ENCODE measurements at regions not wholly inside any gene's neighbourhood (a gene's known extent, or its start where the extent isn't known, plus 50 kb on each side); places are given as distances from the start of the nearest gene placed in this dataset.
A peak's percentile ranks its signal among the peaks of the same experiment; 100 is the strongest.

DNA sequence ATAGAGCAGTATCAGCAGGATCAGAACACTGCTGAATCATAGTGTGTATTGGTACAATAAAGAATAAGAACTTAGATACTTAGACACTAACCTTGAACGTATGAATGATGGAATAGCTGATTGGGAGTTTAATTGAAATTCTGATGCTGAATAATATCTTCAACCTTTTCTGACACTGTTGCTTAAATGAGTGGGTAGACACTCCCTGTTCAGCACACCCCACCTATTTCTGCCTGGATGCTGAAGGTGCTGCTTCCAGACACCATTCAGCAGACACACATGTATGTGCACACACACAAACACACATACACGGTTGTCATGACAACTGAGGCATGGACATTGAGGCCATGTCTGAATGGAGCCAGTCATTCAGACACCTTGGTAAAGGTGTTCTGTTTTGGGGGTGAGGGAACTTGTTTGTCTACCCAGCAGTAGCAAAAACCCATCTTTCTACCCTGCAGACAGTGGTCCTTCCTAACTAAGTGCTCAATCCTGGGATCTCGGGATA, 54.3 kb downstream of the TMEM215 start:
- no peaks in the 10 kb centered on the region for H3K4me1 ChIP-seq (ENCODE audit: control insufficient read depth, insufficient read depth, low read length, poor library complexity, severe bottlenecking)
- H3K27me3 ChIP-seq (ENCODE audit: control insufficient read depth, insufficient read depth, low read length) = no peaks in the 10 kb centered on the region
- no peak for DNase-seq
- no peak overlapping the region for H3K27ac ChIP-seq (ENCODE audit: insufficient read depth, low read length, poor library complexity, severe bottlenecking)
- no peak overlapping the region for H3K4me3 Mint-ChIP-seq
- no peaks in the 10 kb centered on the region for H3K4me1 Mint-ChIP-seq
- H3K27me3 Mint-ChIP-seq = peaks cover 4% of the 10 kb centered on the region
- H3K9me3 ChIP-seq (ENCODE audit: control insufficient read depth in 2 of 2, low read length in 2 of 2) = no peaks in the 10 kb centered on the region
- no peaks in the 10 kb centered on the region for H3K36me3 Mint-ChIP-seq
- H3K36me3 ChIP-seq (ENCODE audit: control insufficient read depth, insufficient read depth, low read length) = no peaks in the 10 kb centered on the region
- no peak overlapping the region for H3K4me3 ChIP-seq (ENCODE audit: low read depth, low read length)
- H3K27ac Mint-ChIP-seq = no peak overlapping the region
- ATAC-seq (ENCODE audit: low read depth in 2 of 2) = no peak
- H3K9me3 Mint-ChIP-seq = peaks cover 0 to 1% (median 0%) of the 10 kb centered on the region in 7 donors

GRCh38 chr9:32839013-32839885, 55.9 kb downstream of the TMEM215 start:
- Mint-ChIP-seq H3K9me3 (peaks cover 0 to 1% (median 0%) of the 10 kb centered on the region in 7 donors), H3K4me3 (no peak overlapping the region)
- ATAC-seq (ENCODE audit: low read depth in 2 of 2) = no peak

DNA sequence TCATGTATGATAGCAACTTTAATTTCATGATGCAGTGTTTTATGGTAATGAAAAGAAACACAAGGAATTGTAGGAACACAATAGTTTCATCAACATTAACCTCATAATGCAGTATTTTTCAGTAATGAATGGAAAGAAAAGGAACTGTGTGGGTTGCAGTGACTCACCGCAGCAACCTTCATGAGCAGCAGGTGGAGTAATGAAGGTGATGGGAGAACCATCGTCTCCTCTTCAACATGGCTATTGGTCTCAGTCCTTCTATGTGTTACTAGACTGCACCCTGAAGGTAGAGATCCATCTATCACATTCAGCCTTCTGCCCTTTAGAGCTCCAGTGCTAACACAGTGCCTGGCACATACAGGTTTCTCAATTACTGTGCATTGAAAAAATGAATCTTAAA, 58.0 kb downstream of the TMEM215 start:
- Mint-ChIP-seq H3K4me1 (no peaks in the 10 kb centered on the region), H3K27me3 (peaks cover 4% of the 10 kb centered on the region), H3K36me3 (no peaks in the 10 kb centered on the region), H3K4me3 (no peak overlapping the region), H3K9me3 (peaks cover 0 to 2% (median 0%) of the 10 kb centered on the region in 7 donors), H3K27ac (no peak overlapping the region)
- no peak for DNase-seq
- Histone ChIP-seq H3K9me3 (ENCODE audit: control insufficient read depth in 2 of 2, low read length in 2 of 2) (no peaks in the 10 kb centered on the region), H3K27ac (ENCODE audit: insufficient read depth, low read length, poor library complexity, severe bottlenecking) (no peak overlapping the region), H3K4me3 (ENCODE audit: low read depth, low read length) (no peak overlapping the region), H3K4me1 (ENCODE audit: control insufficient read depth, insufficient read depth, low read length, poor library complexity, severe bottlenecking) (no peaks in the 10 kb centered on the region), H3K27me3 (ENCODE audit: control insufficient read depth, insufficient read depth, low read length) (peaks cover 6% of the 10 kb centered on the region), H3K36me3 (ENCODE audit: control insufficient read depth, insufficient read depth, low read length) (no peaks in the 10 kb centered on the region)
- ATAC-seq (ENCODE audit: low read depth in 2 of 2) = no peak

More at GRCh38 chr9:32839013-32839885, 55.9 kb downstream of the TMEM215 start:
- Histone ChIP-seq H3K27ac (ENCODE audit: insufficient read depth, low read length, poor library complexity, severe bottlenecking) (no peak overlapping the region), H3K36me3 (ENCODE audit: control insufficient read depth, insufficient read depth, low read length) (no peaks in the 10 kb centered on the region), H3K9me3 (ENCODE audit: control insufficient read depth in 2 of 2, low read length in 2 of 2) (no peaks in the 10 kb centered on the region), H3K4me3 (ENCODE audit: low read depth, low read length) (no peak overlapping the region), H3K4me1 (ENCODE audit: control insufficient read depth, insufficient read depth, low read length, poor library complexity, severe bottlenecking) (no peaks in the 10 kb centered on the region), H3K27me3 (ENCODE audit: control insufficient read depth, insufficient read depth, low read length) (no peaks in the 10 kb centered on the region)
- Mint-ChIP-seq H3K27ac (peak overlapping the region in 1 of 3 donors; percentile 65), H3K27me3 (peaks cover 4% of the 10 kb centered on the region), H3K4me1 (no peaks in the 10 kb centered on the region), H3K36me3 (no peaks in the 10 kb centered on the region)
- no peak for DNase-seq

DNA sequence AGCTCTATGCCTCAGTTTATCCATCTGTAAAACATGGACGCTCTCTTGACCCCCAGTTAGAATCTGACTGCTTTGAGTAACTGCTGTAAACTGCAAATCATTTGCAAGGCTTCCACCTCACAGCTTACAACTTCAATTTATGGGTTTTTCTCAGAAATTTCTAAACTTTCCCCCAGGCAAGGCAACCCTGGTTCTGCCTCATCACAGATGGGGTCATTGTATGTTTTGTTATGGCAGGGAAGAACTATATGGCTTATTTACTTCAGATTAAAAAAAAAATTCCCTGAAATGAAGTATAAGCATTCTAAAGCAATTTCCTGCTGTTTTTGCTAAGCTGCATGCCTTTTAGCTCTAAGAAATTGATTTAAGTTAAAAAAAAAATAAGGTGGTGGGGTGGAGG, 60.0 kb downstream of the TMEM215 start:
- no peak overlapping the region for H3K4me3 Mint-ChIP-seq
- DNase-seq = no peak
- Histone ChIP-seq H3K36me3 (ENCODE audit: control insufficient read depth, insufficient read depth, low read length) (no peaks in the 10 kb centered on the region), H3K9me3 (ENCODE audit: control insufficient read depth in 2 of 2, low read length in 2 of 2) (no peaks in the 10 kb centered on the region), H3K27ac (ENCODE audit: insufficient read depth, low read length, poor library complexity, severe bottlenecking) (no peak overlapping the region), H3K4me1 (ENCODE audit: control insufficient read depth, insufficient read depth, low read length, poor library complexity, severe bottlenecking) (no peaks in the 10 kb centered on the region), H3K4me3 (ENCODE audit: low read depth, low read length) (no peak overlapping the region), H3K27me3 (ENCODE audit: control insufficient read depth, insufficient read depth, low read length) (peaks cover 6% of the 10 kb centered on the region)
- H3K27ac Mint-ChIP-seq = no peak overlapping the region
- peaks cover 0 to 3% (median 0%) of the 10 kb centered on the region in 7 donors for H3K9me3 Mint-ChIP-seq
- peaks cover 5% of the 10 kb centered on the region for H3K27me3 Mint-ChIP-seq
- H3K36me3 Mint-ChIP-seq = no peaks in the 10 kb centered on the region
- no peak for ATAC-seq (ENCODE audit: low read depth in 2 of 2)
- H3K4me1 Mint-ChIP-seq = no peaks in the 10 kb centered on the region

- ATAC-seq (ENCODE audit: low read depth in 2 of 2) (no peak), DNase-seq (no peak)
- peaks cover 9% of the 10 kb centered on the region for H3K27me3 Mint-ChIP-seq
- H3K4me1 ChIP-seq (ENCODE audit: control insufficient read depth, insufficient read depth, low read length, poor library complexity, severe bottlenecking) = no peaks in the 10 kb centered on the region
- no peaks in the 10 kb centered on the region for H3K4me1 Mint-ChIP-seq
- no peaks in the 10 kb centered on the region for H3K36me3 Mint-ChIP-seq
- H3K27ac ChIP-seq (ENCODE audit: insufficient read depth, low read length, poor library complexity, severe bottlenecking) = no peak overlapping the region
- no peak overlapping the region for H3K4me3 ChIP-seq (ENCODE audit: low read depth, low read length)
- no peak overlapping the region for H3K27ac Mint-ChIP-seq
- no peaks in the 10 kb centered on the region for H3K36me3 ChIP-seq (ENCODE audit: control insufficient read depth, insufficient read depth, low read length)
- H3K27me3 ChIP-seq (ENCODE audit: control insufficient read depth, insufficient read depth, low read length) = peaks cover 6% of the 10 kb centered on the region
- peaks cover 0 to 3% (median 0%) of the 10 kb centered on the region in 7 donors for H3K9me3 Mint-ChIP-seq
- no peak overlapping the region for H3K4me3 Mint-ChIP-seq
- no peaks in the 10 kb centered on the region for H3K9me3 ChIP-seq (ENCODE audit: control insufficient read depth in 2 of 2, low read length in 2 of 2)
Measured at GRCh38 chr9:32844259-32844658, 60.9 kb downstream of the TMEM215 start.

DNA sequence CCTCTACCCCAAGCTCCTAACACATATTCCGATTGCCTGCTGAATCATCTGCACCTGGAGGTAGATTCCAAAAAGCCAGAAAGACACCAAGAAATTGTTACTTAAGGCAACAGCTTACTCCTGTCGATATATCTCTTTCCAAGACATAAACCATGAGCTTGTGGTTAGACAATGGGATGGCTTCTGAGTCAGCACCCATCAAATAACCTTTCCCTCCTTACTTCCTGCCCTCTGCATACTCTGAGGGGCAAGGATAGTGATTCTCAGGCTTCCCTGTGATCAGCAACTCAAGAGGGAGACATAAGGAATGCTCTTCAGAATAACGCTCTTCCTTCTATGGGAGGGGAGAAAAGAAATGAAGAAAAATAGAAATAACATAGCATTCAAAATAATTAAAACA, 70.9 kb downstream of the TMEM215 start:
- H3K27me3 ChIP-seq (ENCODE audit: control insufficient read depth, insufficient read depth, low read length) = no peaks in the 10 kb centered on the region
- no peaks in the 10 kb centered on the region for H3K9me3 ChIP-seq (ENCODE audit: control insufficient read depth in 2 of 2, low read length in 2 of 2)
- Mint-ChIP-seq H3K9me3 (no peaks in the 10 kb centered on the region), H3K27ac (no peak overlapping the region), H3K4me1 (no peaks in the 10 kb centered on the region), H3K36me3 (no peaks in the 10 kb centered on the region), H3K27me3 (peaks cover 5% of the 10 kb centered on the region), H3K4me3 (no peak overlapping the region)
- H3K4me1 ChIP-seq (ENCODE audit: control insufficient read depth, insufficient read depth, low read length, poor library complexity, severe bottlenecking) = no peaks in the 10 kb centered on the region
- H3K4me3 ChIP-seq (ENCODE audit: low read depth, low read length) = no peak overlapping the region
- ATAC-seq (ENCODE audit: low read depth in 2 of 2) = no peak
- H3K27ac ChIP-seq (ENCODE audit: insufficient read depth, low read length, poor library complexity, severe bottlenecking) = no peak overlapping the region
- no peak for DNase-seq
- H3K36me3 ChIP-seq (ENCODE audit: control insufficient read depth, insufficient read depth, low read length) = no peaks in the 10 kb centered on the region

DNA sequence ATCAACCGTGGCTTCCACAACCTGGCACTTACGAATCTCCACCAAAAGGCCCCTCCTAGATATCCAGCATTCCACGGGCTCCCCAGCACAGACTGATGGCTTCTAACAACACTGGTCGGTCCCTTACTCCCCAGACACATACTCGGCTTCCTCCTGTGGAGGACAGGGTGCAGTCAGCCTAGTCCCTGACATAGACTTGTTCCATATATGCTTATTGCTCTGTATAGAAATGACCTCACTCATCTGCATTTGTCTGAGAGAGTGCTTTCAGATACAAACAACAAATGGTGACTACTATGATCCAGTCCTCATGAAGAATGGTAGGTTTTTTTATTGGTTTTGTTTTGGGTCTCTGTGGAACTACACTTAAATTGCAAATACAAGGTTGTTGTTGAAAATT, 72.4 kb downstream of the TMEM215 start:
- Histone ChIP-seq H3K9me3 (ENCODE audit: control insufficient read depth in 2 of 2, low read length in 2 of 2) (no peaks in the 10 kb centered on the region), H3K4me1 (ENCODE audit: control insufficient read depth, insufficient read depth, low read length, poor library complexity, severe bottlenecking) (no peaks in the 10 kb centered on the region), H3K4me3 (ENCODE audit: low read depth, low read length) (no peak overlapping the region), H3K27ac (ENCODE audit: insufficient read depth, low read length, poor library complexity, severe bottlenecking) (no peak overlapping the region), H3K36me3 (ENCODE audit: control insufficient read depth, insufficient read depth, low read length) (no peaks in the 10 kb centered on the region), H3K27me3 (ENCODE audit: control insufficient read depth, insufficient read depth, low read length) (no peaks in the 10 kb centered on the region)
- H3K27ac Mint-ChIP-seq = no peak overlapping the region
- H3K4me3 Mint-ChIP-seq = no peak overlapping the region
- DNase-seq (no peak), ATAC-seq (ENCODE audit: low read depth in 2 of 2) (no peak)
- H3K27me3 Mint-ChIP-seq = peaks cover 5% of the 10 kb centered on the region
- no peaks in the 10 kb centered on the region for H3K36me3 Mint-ChIP-seq
- H3K9me3 Mint-ChIP-seq = no peaks in the 10 kb centered on the region
- no peaks in the 10 kb centered on the region for H3K4me1 Mint-ChIP-seq

DNA sequence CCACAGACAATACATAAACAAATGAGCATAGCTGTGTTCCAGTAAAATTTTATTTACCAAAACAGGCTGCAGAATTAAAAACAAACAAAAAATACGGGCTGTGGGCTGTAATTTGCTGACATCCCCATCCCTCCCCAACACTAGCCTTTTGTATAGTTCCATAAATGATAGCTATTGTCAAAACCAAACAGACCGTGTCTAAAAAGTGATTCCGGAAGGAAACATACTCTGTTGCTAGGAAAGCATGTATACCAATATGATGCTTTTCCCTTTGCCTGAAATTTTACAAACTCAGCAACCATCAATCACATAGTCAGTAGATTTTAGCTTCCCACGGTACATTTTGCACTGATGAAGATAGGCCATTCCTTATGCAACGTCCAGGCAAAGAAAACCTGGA, 80.0 kb downstream of the TMEM215 start:
- no peak for ATAC-seq (ENCODE audit: low read depth in 2 of 2)
- H3K27me3 Mint-ChIP-seq = peaks cover 5% of the 10 kb centered on the region
- H3K4me1 ChIP-seq (ENCODE audit: control insufficient read depth, insufficient read depth, low read length, poor library complexity, severe bottlenecking) = no peaks in the 10 kb centered on the region
- peaks cover 0 to 3% (median 0%) of the 10 kb centered on the region in 7 donors for H3K9me3 Mint-ChIP-seq
- H3K36me3 ChIP-seq (ENCODE audit: control insufficient read depth, insufficient read depth, low read length) = no peaks in the 10 kb centered on the region
- no peak overlapping the region for H3K27ac ChIP-seq (ENCODE audit: insufficient read depth, low read length, poor library complexity, severe bottlenecking)
- DNase-seq = no peak
- no peaks in the 10 kb centered on the region for H3K9me3 ChIP-seq (ENCODE audit: control insufficient read depth in 2 of 2, low read length in 2 of 2)
- no peak overlapping the region for H3K4me3 Mint-ChIP-seq
- H3K4me1 Mint-ChIP-seq = no peaks in the 10 kb centered on the region
- H3K36me3 Mint-ChIP-seq = no peaks in the 10 kb centered on the region
- H3K27ac Mint-ChIP-seq = no peak overlapping the region
- no peaks in the 10 kb centered on the region for H3K27me3 ChIP-seq (ENCODE audit: control insufficient read depth, insufficient read depth, low read length)
- no peak overlapping the region for H3K4me3 ChIP-seq (ENCODE audit: low read depth, low read length)

All from CD4-positive, CD25-positive, alpha-beta regulatory T cell (primary cell).